HG03280 (cell line): ENCODE measurements at regions not wholly inside any gene's neighbourhood (a gene's known extent, or its start where the extent isn't known, plus 50 kb on each side); places are given as distances from the start of the nearest gene placed in this dataset.
A peak's percentile ranks its signal among the peaks of the same experiment; 100 is the strongest.

ENCODE experiments used
- ATAC-seq: cut with Tn5 transposase; IDR thresholded peaks from one replicate; pipeline ENCODE4 v1.9.1; 2021; ENCODE audit warnings: mild to moderate bottlenecking, moderate library complexity; ENCODE audit not compliant: unreplicated experiment

DNA sequence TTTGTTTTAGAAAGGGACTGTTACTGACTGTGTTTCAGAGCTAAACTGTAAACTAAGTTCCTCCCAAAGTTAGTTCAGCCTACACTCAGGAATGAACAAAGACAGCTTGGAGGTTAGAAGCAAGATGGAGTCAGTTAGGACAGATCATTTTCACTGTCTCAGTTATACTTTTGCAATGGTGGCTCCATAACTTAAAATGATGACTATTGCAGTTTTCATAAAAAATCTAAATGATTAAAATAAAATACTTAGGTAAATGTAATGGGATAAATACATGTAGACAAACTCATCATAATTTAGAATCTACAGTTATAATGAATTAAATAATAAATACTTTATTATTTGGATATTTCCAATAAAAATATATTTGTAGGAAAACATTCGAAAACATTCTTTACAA is 590.6 kb downstream of the EPHA7 start:
- no peak for ATAC-seq

DNA sequence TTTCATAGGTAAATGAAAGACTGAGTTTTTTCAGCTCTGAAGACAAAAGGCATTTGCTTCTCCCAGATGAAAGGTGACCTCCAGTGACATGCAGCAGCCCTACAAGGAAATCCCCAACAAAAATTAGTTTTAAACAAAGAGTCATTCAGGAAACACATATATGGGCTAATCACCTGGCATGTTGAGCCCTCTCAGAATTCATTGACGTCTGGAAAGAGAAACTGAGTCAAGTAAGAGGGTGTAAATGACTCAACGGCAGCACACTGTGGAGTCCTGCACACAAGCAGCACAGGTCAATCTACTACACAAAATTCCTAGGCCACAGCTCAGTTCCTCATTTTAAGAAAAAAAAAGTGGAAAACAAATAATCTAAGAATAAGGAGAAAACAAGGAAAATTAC is 592.3 kb downstream of the EPHA7 start:
- ATAC-seq, result no peak

GRCh38 chr6:92826633-92827032 is 592.7 kb downstream of the EPHA7 start:
- ATAC-seq, result no peak

- no peak for ATAC-seq
Measured at GRCh38 chr6:92822222-92822621, 597.1 kb downstream of the EPHA7 start.

GRCh38 chr6:92820601-92821000 is 598.8 kb downstream of the EPHA7 start:
- no peak for ATAC-seq

GRCh38 chr6:92810913-92811312 is 608.4 kb downstream of the EPHA7 start:
- ATAC-seq, result peak; percentile 97

GRCh38 chr6:92806254-92806653 is 613.1 kb downstream of the EPHA7 start:
- ATAC-seq, result no peak

DNA sequence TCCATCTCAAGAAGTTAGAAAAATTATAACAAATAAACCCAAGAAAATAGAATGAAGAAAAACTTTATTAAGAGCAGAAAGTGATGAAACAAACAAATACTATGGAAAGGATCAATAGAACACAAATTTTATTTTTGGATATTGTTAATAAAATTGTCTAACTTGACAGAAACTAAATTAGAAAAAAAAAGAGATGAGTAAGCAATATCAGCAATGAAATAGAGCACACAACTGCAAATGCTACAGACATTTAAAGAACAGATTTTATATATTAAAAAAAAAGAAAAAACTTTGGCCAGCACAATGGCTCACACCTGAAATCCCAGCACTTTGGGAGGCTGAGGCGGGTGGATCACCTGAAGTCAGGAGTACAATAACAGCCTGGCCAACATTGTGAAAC is 628.0 kb downstream of the EPHA7 start:
- ATAC-seq, result no peak

DNA sequence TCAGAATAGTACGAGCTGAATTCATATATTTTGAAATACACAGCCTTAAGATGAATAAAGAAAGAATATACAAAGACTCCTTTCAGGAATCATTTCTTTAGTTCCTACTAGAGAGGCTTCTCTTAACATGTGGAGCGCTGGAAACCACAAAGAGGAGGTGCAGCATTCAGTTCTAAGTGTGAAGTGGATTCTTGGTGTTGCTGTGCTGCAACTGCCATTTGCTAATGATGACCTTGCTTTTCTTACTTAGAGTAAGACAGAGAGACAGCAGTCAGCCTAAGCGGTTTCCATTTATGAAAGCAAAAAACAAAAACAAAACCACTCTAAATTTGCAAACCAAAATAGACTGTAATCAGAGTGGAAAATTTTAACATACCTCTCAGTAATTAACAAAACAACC is 629.0 kb downstream of the EPHA7 start:
- ATAC-seq, result no peak

DNA sequence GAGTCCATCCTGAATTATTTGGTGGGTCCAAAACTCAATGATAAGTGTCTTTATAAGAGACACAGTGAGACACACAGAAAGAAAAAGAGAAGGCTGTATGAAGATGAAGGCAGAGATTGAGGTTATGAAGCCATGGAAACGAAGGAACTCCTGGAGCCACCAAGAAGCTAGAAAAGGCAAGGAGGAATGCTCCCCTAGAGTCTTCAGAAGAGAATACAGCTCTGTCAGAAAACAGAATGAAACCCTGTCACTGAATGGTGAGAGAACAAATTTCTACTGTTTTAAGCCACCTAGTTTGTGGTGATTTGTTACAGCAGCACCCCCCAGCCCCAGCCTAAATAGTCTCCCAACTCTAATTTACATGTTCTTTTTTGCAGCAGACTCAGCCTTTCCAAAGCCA is 635.1 kb downstream of the EPHA7 start:
- no peak for ATAC-seq

DNA sequence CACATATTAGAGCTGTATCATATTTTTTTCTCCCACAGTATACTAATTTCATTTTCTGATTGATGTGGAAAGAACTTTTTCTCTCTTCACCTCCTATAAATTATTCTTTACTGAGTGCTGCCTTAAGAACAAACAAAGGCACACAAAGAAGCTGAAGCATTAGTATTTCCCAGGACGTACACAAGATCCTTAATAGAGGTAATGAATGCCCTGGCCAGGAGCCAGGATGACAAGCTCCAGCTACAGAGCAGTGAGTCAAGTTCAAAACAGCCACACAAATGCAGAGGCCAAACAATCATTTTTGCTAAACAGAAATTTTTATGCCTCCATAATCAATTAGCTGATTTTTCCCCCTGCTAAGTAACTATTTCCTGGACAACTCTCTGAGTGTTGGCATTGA is 639.6 kb downstream of the EPHA7 start:
- ATAC-seq, result no peak

DNA sequence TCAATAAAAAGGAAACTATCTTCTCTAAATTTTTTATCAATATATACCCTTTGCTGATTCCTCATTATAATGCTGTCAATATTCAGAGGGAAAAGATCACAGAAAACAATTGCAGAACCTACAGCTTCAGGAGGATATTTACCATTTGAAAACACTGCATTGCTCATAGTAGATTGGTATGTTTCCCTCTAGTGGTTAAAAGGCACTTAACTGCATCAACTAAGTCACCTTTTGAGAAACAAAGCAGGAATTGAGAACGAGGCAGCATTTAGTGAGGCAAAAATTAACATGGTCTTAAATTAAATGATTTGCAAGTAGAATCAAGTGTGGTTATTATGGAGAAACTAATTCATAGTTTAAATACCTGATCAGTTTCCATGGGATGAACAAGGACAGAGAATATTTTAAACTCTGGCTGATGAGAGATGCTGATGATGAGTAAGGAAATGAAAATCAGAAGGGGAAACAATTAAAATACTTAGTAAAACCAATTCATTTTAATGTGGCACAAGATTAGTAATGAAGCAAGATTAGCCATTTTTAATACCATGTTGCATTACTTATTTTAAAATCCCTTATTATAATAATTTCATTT is 642.1 kb downstream of the EPHA7 start:
- no peak for ATAC-seq

GRCh38 chr6:92770540-92770939 is 648.8 kb downstream of the EPHA7 start:
- ATAC-seq, result no peak

DNA sequence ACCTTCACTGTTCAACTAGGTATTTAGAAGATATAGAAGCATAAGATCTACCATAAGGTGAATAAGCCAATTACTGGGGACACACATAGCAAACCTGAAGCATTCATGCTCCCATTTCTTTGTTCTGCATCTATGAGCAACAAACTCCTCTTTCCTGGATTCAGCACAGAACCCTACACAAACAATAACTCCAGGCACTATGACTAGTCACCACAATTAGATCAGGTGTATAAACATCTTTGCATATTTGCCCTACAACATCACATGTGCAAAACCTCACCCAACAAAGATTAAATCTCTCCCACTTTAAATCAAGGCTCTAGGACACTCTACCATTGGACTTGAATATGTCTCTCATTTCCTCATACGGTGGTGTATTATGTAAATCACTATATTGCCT is 652.3 kb downstream of the EPHA7 start:
- no peak for ATAC-seq

DNA sequence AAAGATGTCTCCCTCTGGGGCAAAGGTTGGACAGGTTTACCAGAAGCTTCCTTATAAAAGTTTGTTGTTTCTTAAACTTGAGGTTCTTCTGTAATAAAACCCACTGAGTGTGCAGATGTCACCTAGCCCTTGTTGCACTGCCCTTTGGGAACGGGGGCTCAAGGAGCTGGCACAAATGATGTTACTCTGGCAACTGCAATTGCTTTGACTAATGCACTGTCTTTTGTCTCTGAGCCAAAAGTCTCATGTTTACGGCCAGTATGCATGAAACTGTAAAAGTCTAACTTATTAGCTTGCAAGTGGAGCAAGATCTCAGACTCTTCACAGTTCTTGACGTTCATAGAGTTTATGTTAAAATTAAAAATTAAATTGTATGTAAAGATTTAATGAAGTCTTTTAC is 655.7 kb downstream of the EPHA7 start:
- ATAC-seq, result no peak

DNA sequence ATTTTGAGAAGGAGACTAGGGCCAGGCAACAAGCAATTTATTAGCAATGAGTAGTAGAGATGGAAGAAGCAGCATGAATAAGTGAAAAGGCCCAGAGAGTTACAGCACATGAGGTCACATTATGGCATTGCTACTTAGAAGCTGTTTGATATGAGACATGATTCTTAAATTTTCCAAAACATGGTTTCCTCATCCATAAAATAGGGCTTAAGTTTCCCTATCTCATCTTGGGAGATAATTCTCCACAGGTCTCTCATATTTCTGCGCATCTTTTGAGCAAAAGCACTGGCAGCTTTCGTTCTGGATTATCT is 656.1 kb downstream of the EPHA7 start:
- no peak for ATAC-seq

GRCh38 chr6:92762443-92763273 is 656.7 kb downstream of the EPHA7 start:
- no peak for ATAC-seq

- no peak for ATAC-seq
Measured at GRCh38 chr6:92759178-92759577, 660.2 kb downstream of the EPHA7 start.

GRCh38 chr6:92757925-92758324 is 661.4 kb downstream of the EPHA7 start:
- no peak for ATAC-seq

DNA sequence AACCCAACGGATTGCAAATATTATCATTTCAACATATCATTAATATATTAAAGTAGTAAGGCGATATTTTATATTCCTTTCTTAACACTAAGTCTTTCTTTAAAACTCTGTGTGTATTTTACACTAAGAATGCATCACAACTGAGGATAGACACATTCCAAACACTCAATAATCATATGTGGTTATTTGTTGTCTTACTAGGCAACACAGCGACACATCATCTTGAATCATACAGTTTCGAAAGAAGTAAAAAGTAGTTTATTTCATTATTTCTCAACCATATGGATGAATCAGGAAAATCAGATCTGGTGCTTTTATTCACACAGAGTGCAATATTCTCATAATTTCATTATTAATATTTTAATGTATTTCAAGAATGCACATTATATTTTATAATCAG is 662.4 kb downstream of the EPHA7 start:
- no peak for ATAC-seq

DNA sequence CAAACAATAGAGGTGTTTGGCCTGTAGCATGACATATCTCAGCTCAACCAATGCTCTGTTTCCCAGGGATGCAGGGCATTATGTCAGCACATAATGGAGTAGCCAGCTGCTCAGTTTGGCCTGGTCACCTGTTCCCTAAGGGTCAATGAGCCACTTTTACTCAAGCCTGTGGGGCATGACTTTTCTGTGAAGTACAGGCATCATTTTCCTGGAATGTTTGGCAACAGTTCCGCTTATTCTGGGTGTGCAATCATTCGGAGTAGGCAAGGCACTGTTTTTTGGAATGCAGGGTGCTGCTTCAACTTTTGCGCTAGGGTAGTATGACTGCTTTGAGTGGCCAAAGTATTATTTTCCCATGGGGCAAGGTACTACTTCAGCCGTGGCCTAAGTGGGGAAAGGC is 665.4 kb downstream of the EPHA7 start:
- ATAC-seq, result no peak

- ATAC-seq, result no peak
Measured at GRCh38 chr6:92752114-92752513, 667.2 kb downstream of the EPHA7 start.

- no peak for ATAC-seq
Measured at GRCh38 chr6:92748131-92748530, 671.2 kb downstream of the EPHA7 start.
